Hepatocyte (in vitro differentiated cells): ENCODE measurements at regions not wholly inside any gene's neighbourhood (a gene's known extent, or its start where the extent isn't known, plus 50 kb on each side); places are given as distances from the start of the nearest gene placed in this dataset.
A peak's percentile ranks its signal among the peaks of the same experiment; 100 is the strongest.

Experiments
- DNase-seq: peaks from one replicate; pipeline ENCODE4 v3.0.0-alpha.2; 2016; ENCODE audit warnings: low spot score
- H2AFZ ChIP-seq: fragments of 200-600 bp; sonication (generic); 2 replicates; pipeline ENCODE4 v1.6.0; 2016; ENCODE audit warnings: antibody characterized with exemption, mild to moderate bottlenecking
- H3K27ac ChIP-seq: fragments of 200-600 bp; sonication (generic); 2 replicates; pipeline ENCODE4 v1.5.1; 2016; ENCODE audit warnings: mild to moderate bottlenecking
- H3K27me3 ChIP-seq: fragments of 200-600 bp; sonication (generic); 2 replicates; pipeline ENCODE4 v1.6.1; 2016
- H3K36me3 ChIP-seq: fragments of 200-600 bp; sonication (generic); replicated peaks from 2 replicates; pipeline ENCODE4 v1.5.1; 2016; ENCODE audit warnings: low read depth; ENCODE audit not compliant: insufficient read depth
- H3K4me1 ChIP-seq: fragments of 200-600 bp; sonication (generic); 2 replicates; pipeline ENCODE4 v1.5.1; 2016; ENCODE audit warnings: mild to moderate bottlenecking, moderate library complexity; ENCODE audit not compliant: insufficient read depth
- H3K4me2 ChIP-seq: fragments of 200-600 bp; sonication (generic); 2 replicates; pipeline ENCODE4 v1.6.0; 2016
- H3K4me3 ChIP-seq: fragments of 200-600 bp; sonication (generic); 2 replicates; pipeline ENCODE4 v1.5.1; 2016; ENCODE audit warnings: mild to moderate bottlenecking
- H3K79me2 ChIP-seq: fragments of 200-600 bp; sonication (generic); 2 replicates; pipeline ENCODE4 v1.6.0; 2017; ENCODE audit warnings: mild to moderate bottlenecking
- H3K9me2 ChIP-seq: fragments of 200-600 bp; sonication (generic); replicated peaks from 2 replicates; pipeline ENCODE4 v1.6.0; 2017; ENCODE audit warnings: mild to moderate bottlenecking; ENCODE audit not compliant: insufficient read depth
- H3K9me3 ChIP-seq: fragments of 200-600 bp; sonication (generic); 2 replicates; pipeline ENCODE4 v1.5.1; 2016; ENCODE audit warnings: low read depth, mild to moderate bottlenecking
- H4K20me1 ChIP-seq: fragments of 200-600 bp; sonication (generic); 2 replicates; pipeline ENCODE4 v1.6.0; 2016; ENCODE audit warnings: mild to moderate bottlenecking; ENCODE audit not compliant: insufficient read depth, poor library complexity, severe bottlenecking
- EZH2 ChIP-seq: fragments of 200-600 bp; sonication (generic); IDR thresholded peaks from 2 replicates; pipeline ENCODE4 v1.6.1; 2016; ENCODE audit warnings: antibody characterized with exemption, mild to moderate bottlenecking, borderline replicate concordance
- EZH2phosphoT487 ChIP-seq: fragments of 200-600 bp; sonication (generic); IDR thresholded peaks from one replicate; pipeline ENCODE4 v1.6.1; 2018; ENCODE audit warnings: antibody characterized with exemption, mild to moderate bottlenecking, low read depth, moderate library complexity; ENCODE audit not compliant: unreplicated experiment, severe bottlenecking
- WGBS: methylation state at CpG from one replicate; pipeline ENCODE4 v1.1.6; 2016; ENCODE audit warnings: low lambda C conversion rate; ENCODE audit errors: missing lambda C conversion rate; 5-methylcytosine and 5-hydroxymethylcytosine counted together
- TF ChIP-seq, protein P1 (sequence below): fragments of 200-600 bp; sonication (generic); IDR thresholded peaks from 2 replicates; pipeline ENCODE4 v1.5.1; 2016; ENCODE audit warnings: antibody characterized with exemption, mild to moderate bottlenecking; ENCODE audit not compliant: poor library complexity

DNA sequence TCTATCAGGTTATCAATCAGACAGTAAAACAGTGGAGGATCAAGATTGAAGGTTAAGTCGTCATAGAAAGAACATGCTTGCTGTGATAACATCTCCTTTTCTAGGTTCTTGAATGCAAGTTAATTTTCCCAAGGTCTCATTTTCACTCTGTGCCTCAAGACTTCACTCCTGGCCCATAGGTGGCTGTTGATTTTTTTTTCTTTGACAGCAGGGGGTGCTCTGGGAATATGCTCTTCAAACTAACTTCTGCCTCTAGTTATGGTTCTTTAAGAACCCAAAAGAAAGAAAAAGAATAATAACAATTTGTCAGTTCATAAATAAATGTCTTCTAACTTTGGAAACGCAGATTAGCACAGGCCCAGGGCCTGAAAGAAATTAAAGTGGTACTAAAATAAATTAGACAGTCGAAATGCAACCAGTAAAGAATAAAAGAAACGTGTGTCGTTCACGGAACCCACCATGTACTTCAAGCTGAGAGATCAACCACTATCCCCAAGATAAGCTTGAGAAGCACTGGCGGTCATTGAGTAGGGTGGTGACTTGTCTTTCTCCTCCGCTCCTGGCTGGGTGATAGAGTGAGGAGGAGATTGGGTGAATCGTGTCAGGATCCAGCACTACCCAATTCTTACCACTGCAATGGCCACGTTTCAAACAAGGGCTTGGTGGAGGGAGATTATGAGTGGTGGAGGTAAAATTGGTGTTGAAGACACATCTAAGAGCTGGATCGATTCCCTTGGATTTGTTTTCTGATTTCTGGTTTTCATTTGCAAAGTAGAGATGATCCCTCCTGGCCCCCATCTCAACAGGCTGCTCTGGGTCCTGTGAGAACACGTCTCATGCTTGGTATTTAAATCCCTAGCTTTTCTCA lies 93.4 kb upstream of the IRX4 start:
- H3K27me3 ChIP-seq = peaks cover 5% of the 10 kb centered on the region
- no peaks in the 10 kb centered on the region for H3K9me2 ChIP-seq
- H3K79me2 ChIP-seq = no peaks in the 10 kb centered on the region
- DNase-seq = no peak
- no peak overlapping the region for H3K4me3 ChIP-seq
- H3K4me2 ChIP-seq = no peak overlapping the region
- no peaks in the 10 kb centered on the region for H3K36me3 ChIP-seq
- TF ChIP-seq, protein P1, sequence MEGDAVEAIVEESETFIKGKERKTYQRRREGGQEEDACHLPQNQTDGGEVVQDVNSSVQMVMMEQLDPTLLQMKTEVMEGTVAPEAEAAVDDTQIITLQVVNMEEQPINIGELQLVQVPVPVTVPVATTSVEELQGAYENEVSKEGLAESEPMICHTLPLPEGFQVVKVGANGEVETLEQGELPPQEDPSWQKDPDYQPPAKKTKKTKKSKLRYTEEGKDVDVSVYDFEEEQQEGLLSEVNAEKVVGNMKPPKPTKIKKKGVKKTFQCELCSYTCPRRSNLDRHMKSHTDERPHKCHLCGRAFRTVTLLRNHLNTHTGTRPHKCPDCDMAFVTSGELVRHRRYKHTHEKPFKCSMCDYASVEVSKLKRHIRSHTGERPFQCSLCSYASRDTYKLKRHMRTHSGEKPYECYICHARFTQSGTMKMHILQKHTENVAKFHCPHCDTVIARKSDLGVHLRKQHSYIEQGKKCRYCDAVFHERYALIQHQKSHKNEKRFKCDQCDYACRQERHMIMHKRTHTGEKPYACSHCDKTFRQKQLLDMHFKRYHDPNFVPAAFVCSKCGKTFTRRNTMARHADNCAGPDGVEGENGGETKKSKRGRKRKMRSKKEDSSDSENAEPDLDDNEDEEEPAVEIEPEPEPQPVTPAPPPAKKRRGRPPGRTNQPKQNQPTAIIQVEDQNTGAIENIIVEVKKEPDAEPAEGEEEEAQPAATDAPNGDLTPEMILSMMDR = peak; percentile 11
- no peak for TF ChIP-seq EZH2
- no peak for TF ChIP-seq EZH2phosphoT487
- no peaks in the 10 kb centered on the region for H4K20me1 ChIP-seq
- no peaks in the 10 kb centered on the region for H3K9me3 ChIP-seq
- H3K4me1 ChIP-seq = no peaks in the 10 kb centered on the region
- no peak overlapping the region for H2AFZ ChIP-seq
- H3K27ac ChIP-seq = no peak overlapping the region
- WGBS = 83% methylated on average over 12 of the region's 12 CpGs

DNA sequence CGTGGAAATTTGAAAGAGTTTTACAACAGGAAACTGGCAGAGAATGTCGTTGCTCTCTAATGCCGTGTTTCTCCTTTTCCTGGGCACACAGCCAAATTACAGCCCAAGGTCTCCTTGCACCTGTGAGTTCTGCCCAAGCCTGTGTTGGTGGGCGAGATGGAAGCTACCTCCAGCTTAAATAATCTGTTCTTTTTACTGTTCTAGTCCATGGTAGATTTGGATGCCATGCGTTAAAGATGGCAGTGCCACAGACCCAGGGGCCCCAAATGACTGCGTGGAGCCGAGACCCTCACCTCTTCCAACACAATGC lies 92.6 kb upstream of the IRX4 start:
- no peak overlapping the region for H2AFZ ChIP-seq

DNA sequence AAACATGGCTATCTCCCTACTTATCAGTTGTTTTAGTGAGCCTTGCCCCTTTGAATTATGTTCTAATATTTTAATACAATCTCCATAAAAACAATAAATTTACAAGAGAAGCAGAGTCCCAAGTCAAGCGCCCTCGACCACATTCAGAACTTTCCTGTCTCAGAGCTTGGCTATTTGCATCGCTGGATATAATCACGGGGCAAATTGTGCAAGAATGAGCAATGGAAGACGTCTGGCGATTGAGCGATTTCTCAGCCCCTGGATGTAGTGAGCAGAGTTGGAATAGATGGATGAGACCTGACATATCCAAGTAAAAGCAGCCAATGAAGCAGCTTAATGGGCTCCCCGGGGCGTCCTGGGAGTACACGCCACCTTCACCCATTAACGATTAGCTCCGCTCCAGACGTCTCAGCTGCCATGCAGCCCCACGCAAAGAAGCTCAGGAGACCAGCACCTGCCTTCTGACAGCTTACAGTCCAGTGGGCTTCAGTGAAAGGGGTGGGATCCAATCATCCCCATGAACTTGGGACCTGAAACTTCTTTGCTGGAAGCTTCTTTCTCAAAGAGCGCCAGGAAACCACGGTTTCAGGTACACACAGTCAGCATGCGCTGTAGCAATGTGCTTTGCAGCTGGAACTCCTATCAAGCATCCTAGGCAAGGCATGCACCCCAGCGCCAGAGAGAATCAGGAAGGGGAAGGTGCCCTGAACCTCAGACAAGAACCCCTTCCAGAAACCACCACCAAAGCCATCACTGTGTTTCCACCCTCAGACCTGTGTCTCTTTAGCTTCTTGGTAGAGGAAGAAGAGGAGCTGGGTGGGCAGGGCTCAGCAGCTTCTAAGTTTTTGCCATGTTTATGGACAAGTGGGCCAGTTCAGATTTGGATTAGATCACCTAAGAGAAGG lies 92.0 kb upstream of the IRX4 start:
- no peak for DNase-seq

More for the DNA sequence above, 92.6 kb upstream of the IRX4 start:
- no peaks in the 10 kb centered on the region for H3K4me1 ChIP-seq
- no peaks in the 10 kb centered on the region for H3K9me2 ChIP-seq
- H3K79me2 ChIP-seq = no peaks in the 10 kb centered on the region
- 82% methylated on average over 7 of the region's 7 CpGs for WGBS
- DNase-seq = no peak
- H3K4me3 ChIP-seq = no peak overlapping the region
- H3K36me3 ChIP-seq = no peaks in the 10 kb centered on the region
- no peak overlapping the region for H3K27ac ChIP-seq
- H3K4me2 ChIP-seq = no peak overlapping the region
- no peak for TF ChIP-seq EZH2
- TF ChIP-seq EZH2phosphoT487 = no peak
- TF ChIP-seq, protein P1 = no peak
- H3K9me3 ChIP-seq = no peaks in the 10 kb centered on the region
- peaks cover 5% of the 10 kb centered on the region for H3K27me3 ChIP-seq
- no peaks in the 10 kb centered on the region for H4K20me1 ChIP-seq

More for the DNA sequence above, 92.0 kb upstream of the IRX4 start:
- Histone ChIP-seq H3K4me2 (no peak overlapping the region), H4K20me1 (no peaks in the 10 kb centered on the region), H3K79me2 (no peaks in the 10 kb centered on the region), H2AFZ (no peak overlapping the region), H3K27ac (no peak overlapping the region), H3K36me3 (no peaks in the 10 kb centered on the region), H3K27me3 (peaks cover 5% of the 10 kb centered on the region), H3K9me2 (no peaks in the 10 kb centered on the region), H3K4me3 (no peak overlapping the region), H3K9me3 (no peaks in the 10 kb centered on the region), H3K4me1 (no peaks in the 10 kb centered on the region)
- TF ChIP-seq EZH2phosphoT487 (no peak), EZH2 (no peak)
- TF ChIP-seq, protein P1 = no peak
- 88% methylated on average over 18 of the region's 18 CpGs for WGBS
